ENCODE measurements at regions not wholly inside any gene's neighbourhood (a gene's known extent, or its start where the extent isn't known, plus 50 kb on each side); places are given as distances from the start of the nearest gene placed in this dataset.

GRCh38 chr6:21984561-21984960 is 312.3 kb downstream of the PRL start:
- TF ChIP-seq CTCF (IDR thresholded peaks at IDR 0.05) (no peak), POLR2A (IDR thresholded peaks at IDR 0.05) (no peak)
